SK-N-SH (cell line): ENCODE measurements at regions not wholly inside any gene's neighbourhood (a gene's known extent, or its start where the extent isn't known, plus 50 kb on each side); places are given as distances from the start of the nearest gene placed in this dataset.

ENCODE experiments used
- ELF1 ChIP-seq: IDR thresholded peaks from 2 replicates; pipeline ENCODE4 v1.4.0; 2012
- EP300 ChIP-seq, 2 experiments: IDR thresholded peaks; 2 replicates each; pipeline versions ENCODE4 v1.4.0 to v1.6.1; 2012; ENCODE audit warnings: borderline replicate concordance in 1 of 2, low read depth in 1 of 2, low read length in 1 of 2
- FOSL2 ChIP-seq: IDR thresholded peaks from 2 replicates; pipeline ENCODE4 v1.4.0; 2012; ENCODE audit warnings: low read depth, mild to moderate bottlenecking, moderate library complexity, borderline replicate concordance
- FOXJ3 ChIP-seq: sonication (generic); formaldehyde crosslinking; IDR thresholded peaks from 2 replicates; pipeline ENCODE4 v1.5.1; 2020; ENCODE audit warnings: mild to moderate bottlenecking, missing genetic modification reagents
- RFX5 ChIP-seq: IDR thresholded peaks from 2 replicates; pipeline ENCODE4 v1.6.1; 2012; ENCODE audit warnings: mild to moderate bottlenecking, improper control_type of control experiment, low read length
- SMC3 ChIP-seq: IDR thresholded peaks from 2 replicates; pipeline ENCODE4 v1.6.1; 2012; ENCODE audit warnings: low read depth, low read length, improper control_type of control experiment
- TCF12 ChIP-seq: IDR thresholded peaks from 2 replicates; pipeline ENCODE4 v1.4.0; 2012
- TF ChIP-seq, protein P1 (sequence below): fragments of 200-600 bp; sonication (generic); IDR thresholded peaks from 2 replicates; pipeline ENCODE4 v1.6.1; 2017; ENCODE audit warnings: antibody characterized with exemption, mild to moderate bottlenecking, moderate library complexity
- TF ChIP-seq, protein P2 (sequence below): IDR thresholded peaks from 2 replicates; pipeline ENCODE4 v1.6.1; 2012; ENCODE audit warnings: mild to moderate bottlenecking, low read depth, low read length, moderate library complexity

DNA sequence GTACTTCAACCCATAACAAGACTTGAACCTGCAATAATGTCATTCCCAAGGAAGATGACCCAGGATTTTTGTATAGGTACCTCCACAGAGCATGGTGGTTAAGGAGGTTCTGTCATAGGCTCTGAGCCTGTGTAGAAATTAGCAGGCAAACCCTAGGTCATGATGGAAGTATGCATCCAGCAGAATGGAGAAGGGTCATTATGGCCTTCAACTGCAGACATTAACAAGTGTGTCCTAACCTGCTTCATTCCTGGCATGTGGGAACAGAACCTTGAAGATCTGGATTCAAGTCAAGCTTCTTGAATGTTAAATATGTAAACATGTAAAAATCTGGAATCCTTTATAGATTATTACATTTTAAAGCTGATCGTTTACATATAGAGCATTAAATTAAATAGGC lies 116.2 kb upstream of the SLC38A4 start:
- TF ChIP-seq ELF1 (no peak), FOSL2 (no peak), TCF12 (no peak), EP300 (IDR thresholded peaks at IDR 0.05; ENCODE audit: borderline replicate concordance in 1 of 2, low read depth in 1 of 2, low read length in 1 of 2) (no peak), SMC3 (no peak), RFX5 (no peak), FOXJ3 (CRISPR knock-in tag) (no peak)
- TF ChIP-seq, protein P1, sequence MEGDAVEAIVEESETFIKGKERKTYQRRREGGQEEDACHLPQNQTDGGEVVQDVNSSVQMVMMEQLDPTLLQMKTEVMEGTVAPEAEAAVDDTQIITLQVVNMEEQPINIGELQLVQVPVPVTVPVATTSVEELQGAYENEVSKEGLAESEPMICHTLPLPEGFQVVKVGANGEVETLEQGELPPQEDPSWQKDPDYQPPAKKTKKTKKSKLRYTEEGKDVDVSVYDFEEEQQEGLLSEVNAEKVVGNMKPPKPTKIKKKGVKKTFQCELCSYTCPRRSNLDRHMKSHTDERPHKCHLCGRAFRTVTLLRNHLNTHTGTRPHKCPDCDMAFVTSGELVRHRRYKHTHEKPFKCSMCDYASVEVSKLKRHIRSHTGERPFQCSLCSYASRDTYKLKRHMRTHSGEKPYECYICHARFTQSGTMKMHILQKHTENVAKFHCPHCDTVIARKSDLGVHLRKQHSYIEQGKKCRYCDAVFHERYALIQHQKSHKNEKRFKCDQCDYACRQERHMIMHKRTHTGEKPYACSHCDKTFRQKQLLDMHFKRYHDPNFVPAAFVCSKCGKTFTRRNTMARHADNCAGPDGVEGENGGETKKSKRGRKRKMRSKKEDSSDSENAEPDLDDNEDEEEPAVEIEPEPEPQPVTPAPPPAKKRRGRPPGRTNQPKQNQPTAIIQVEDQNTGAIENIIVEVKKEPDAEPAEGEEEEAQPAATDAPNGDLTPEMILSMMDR, result no peak
- TF ChIP-seq, protein P2, sequence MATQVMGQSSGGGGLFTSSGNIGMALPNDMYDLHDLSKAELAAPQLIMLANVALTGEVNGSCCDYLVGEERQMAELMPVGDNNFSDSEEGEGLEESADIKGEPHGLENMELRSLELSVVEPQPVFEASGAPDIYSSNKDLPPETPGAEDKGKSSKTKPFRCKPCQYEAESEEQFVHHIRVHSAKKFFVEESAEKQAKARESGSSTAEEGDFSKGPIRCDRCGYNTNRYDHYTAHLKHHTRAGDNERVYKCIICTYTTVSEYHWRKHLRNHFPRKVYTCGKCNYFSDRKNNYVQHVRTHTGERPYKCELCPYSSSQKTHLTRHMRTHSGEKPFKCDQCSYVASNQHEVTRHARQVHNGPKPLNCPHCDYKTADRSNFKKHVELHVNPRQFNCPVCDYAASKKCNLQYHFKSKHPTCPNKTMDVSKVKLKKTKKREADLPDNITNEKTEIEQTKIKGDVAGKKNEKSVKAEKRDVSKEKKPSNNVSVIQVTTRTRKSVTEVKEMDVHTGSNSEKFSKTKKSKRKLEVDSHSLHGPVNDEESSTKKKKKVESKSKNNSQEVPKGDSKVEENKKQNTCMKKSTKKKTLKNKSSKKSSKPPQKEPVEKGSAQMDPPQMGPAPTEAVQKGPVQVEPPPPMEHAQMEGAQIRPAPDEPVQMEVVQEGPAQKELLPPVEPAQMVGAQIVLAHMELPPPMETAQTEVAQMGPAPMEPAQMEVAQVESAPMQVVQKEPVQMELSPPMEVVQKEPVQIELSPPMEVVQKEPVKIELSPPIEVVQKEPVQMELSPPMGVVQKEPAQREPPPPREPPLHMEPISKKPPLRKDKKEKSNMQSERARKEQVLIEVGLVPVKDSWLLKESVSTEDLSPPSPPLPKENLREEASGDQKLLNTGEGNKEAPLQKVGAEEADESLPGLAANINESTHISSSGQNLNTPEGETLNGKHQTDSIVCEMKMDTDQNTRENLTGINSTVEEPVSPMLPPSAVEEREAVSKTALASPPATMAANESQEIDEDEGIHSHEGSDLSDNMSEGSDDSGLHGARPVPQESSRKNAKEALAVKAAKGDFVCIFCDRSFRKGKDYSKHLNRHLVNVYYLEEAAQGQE, result no peak
